ENCODE measurements at regions not wholly inside any gene's neighbourhood (a gene's known extent, or its start where the extent isn't known, plus 50 kb on each side); places are given as distances from the start of the nearest gene placed in this dataset.

DNA sequence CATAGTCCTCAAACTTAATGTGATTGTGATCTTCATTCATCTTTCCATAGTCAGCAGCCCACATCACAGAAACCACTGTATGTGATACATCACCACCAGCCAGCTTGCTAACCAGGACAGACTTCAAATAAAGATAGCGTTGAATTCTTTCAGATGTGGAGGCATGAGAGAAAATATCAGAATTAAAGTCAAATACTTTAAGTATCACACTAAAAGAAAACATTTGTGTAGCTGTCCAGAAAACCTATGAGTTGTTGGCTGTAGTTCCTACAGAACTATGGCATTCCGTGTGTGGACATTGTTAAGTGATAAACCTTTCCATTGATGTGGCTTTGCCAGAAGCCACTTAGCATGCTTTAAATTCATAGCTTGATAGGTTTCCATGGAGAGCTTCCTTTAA lies 105.1 kb downstream of the LLPH start:
- CTCF ChIA-PET, result interaction anchor here (1.6 to 2.2 kb wide), 2 partner anchors 11 to 13 kb away, joined by 3 to 8 read pairs; no protein-coding TSS in a partner anchor
- no peak for FAIRE-seq

More for the DNA sequence above, 105.1 kb downstream of the LLPH start:
- no peaks in the 10 kb centered on the region for H4K20me1 ChIP-seq (replicated peaks; ENCODE audit: control insufficient read depth, extremely low read depth, insufficient read depth, low read length)
- no peaks in the 10 kb centered on the region for H3K4me1 ChIP-seq (ENCODE audit: control insufficient read depth, extremely low read depth, insufficient read depth, low read length)
- no peak for TF ChIP-seq MYC (IDR thresholded peaks at IDR 0.05; ENCODE audit: low read depth, low read length)
- TF ChIP-seq GATA2 (IDR thresholded peaks at IDR 0.05; ENCODE audit: insufficient read depth, insufficient read length, low read depth, low read length), result no peak
- TF ChIP-seq POLR2A (IDR thresholded peaks at IDR 0.05; ENCODE audit: low read depth, low read length), result no peak
- no peak for TF ChIP-seq FOS (IDR thresholded peaks at IDR 0.05; ENCODE audit: borderline replicate concordance, insufficient read depth, low read length)
- no peak for TF ChIP-seq MAX (IDR thresholded peaks at IDR 0.05; ENCODE audit: insufficient read depth, insufficient read length)
- TF ChIP-seq CTCF (IDR thresholded peaks at IDR 0.05; ENCODE audit: extremely low read depth in 1 of 2, insufficient read depth in 1 of 2, low read depth in 1 of 2, low read length in 2 of 2), result no peak
- no peak for TF ChIP-seq EZH2 (IDR thresholded peaks at IDR 0.05; ENCODE audit: borderline replicate concordance, low read depth, low read length, severe bottlenecking)
- no peak for TF ChIP-seq POLR2AphosphoS5 (IDR thresholded peaks at IDR 0.05; ENCODE audit: insufficient read depth, low read depth, low read length)
- no peak for TF ChIP-seq JUN (IDR thresholded peaks at IDR 0.05; ENCODE audit: borderline replicate concordance, insufficient read depth, insufficient read length, low read depth)
- no peak overlapping the region for H3K27ac ChIP-seq (ENCODE audit: insufficient read depth, low read depth, low read length)
- no peaks in the 10 kb centered on the region for H3K9me1 ChIP-seq (replicated peaks; ENCODE audit: control insufficient read depth, extremely low read depth, insufficient read depth, low read length)
- dilution Hi-C loops (cut with MboI; ENCODE audit: extremely low pct_ligation_motif_present, low sequenced_read_pairs), result no loop called here
- no peaks in the 10 kb centered on the region for H3K79me2 ChIP-seq (ENCODE audit: control insufficient read depth, insufficient read depth, low read length)
- no peak overlapping the region for H3K4me3 ChIP-seq (replicated peaks in 1 of 3; ENCODE audit: insufficient read depth in 1 of 3, low read depth in 1 of 3, low read length in 3 of 3)
- H3K36me3 ChIP-seq (ENCODE audit: control insufficient read depth in 2 of 2, extremely low read depth in 1 of 2, insufficient read depth in 2 of 2, low read length in 2 of 2), result no peaks in the 10 kb centered on the region
- H3K9me3 ChIP-seq (replicated peaks; ENCODE audit: control insufficient read depth, insufficient read depth, low read length), result no peaks in the 10 kb centered on the region
- no peak overlapping the region for H3K9ac ChIP-seq (replicated peaks; ENCODE audit: extremely low read depth, insufficient read depth, low read length)
- DNase-seq (ENCODE audit: low read depth, low spot score), result no peak
- POLR2A ChIA-PET, result no interaction called here
- no peak overlapping the region for H3K4me2 ChIP-seq (ENCODE audit: insufficient read depth, low read length)
- peaks cover 2 to 7% of the 10 kb centered on the region in 2 experiments for H3K27me3 ChIP-seq (ENCODE audit: control insufficient read depth in 2 of 2, insufficient read depth in 2 of 2, low read length in 2 of 2)
- intact Hi-C loops (cut with micrococcal nuclease), result no loop called here
- no TSS peak for BruUV-seq (replicated peaks)
- no peak overlapping the region for H2AFZ ChIP-seq (ENCODE audit: low read depth, low read length)
